Neural cell (in vitro differentiated cells): ENCODE measurements at regions not wholly inside any gene's neighbourhood (a gene's known extent, or its start where the extent isn't known, plus 50 kb on each side); places are given as distances from the start of the nearest gene placed in this dataset.
A peak's percentile ranks its signal among the peaks of the same experiment; 100 is the strongest.

Source experiments
- H2AFZ ChIP-seq: fragments of 200-600, 300-800 bp; sonication (generic), shearing (Covaris generic); 2 replicates; pipeline ENCODE4 v1.6.0; 2014; ENCODE audit warnings: low read depth, mild to moderate bottlenecking, antibody characterized with exemption, low read length, moderate library complexity
- H3F3A ChIP-seq: fragments of 200-600 bp; shearing (Covaris generic); 2 replicates; pipeline ENCODE4 v1.6.1; 2016; ENCODE audit warnings: mild to moderate bottlenecking, moderate library complexity, mixed read lengths, antibody characterized with exemption, low read length; ENCODE audit not compliant: insufficient read depth, poor library complexity, severe bottlenecking
- H3K27ac ChIP-seq: fragments of 200-600, 300-800 bp; sonication (generic), shearing (Covaris generic); 2 replicates; pipeline ENCODE4 v1.5.1; 2014; ENCODE audit warnings: mild to moderate bottlenecking, low read length, moderate library complexity
- H3K27me3 ChIP-seq: fragments of 300-800, 200-600 bp; sonication (generic), shearing (Covaris generic); 2 replicates; pipeline ENCODE4 v1.6.0; 2014; ENCODE audit warnings: mild to moderate bottlenecking, low read depth, low read length, moderate library complexity; ENCODE audit not compliant: insufficient read depth
- H3K36me3 ChIP-seq: fragments of 300-800, 200-600 bp; sonication (generic), shearing (Covaris generic); 2 replicates; pipeline ENCODE4 v1.5.1; 2014; ENCODE audit warnings: mild to moderate bottlenecking, antibody characterized with exemption, low read length, moderate library complexity; ENCODE audit not compliant: insufficient read depth
- H3K4me2 ChIP-seq: fragments of 300-800, 200-600 bp; sonication (generic), shearing (Covaris generic); 2 replicates; pipeline ENCODE4 v1.6.0; 2014; ENCODE audit warnings: mild to moderate bottlenecking, low read length
- H3K4me3 ChIP-seq: fragments of 300-800, 200-600 bp; sonication (generic), shearing (Covaris generic); 2 replicates; pipeline ENCODE4 v1.5.1; 2014; ENCODE audit warnings: mild to moderate bottlenecking, low read length, moderate library complexity
- H3K79me2 ChIP-seq: fragments of 200-600 bp; shearing (Covaris generic); replicated peaks from 2 replicates; pipeline ENCODE4 v1.6.0; 2014; ENCODE audit warnings: mild to moderate bottlenecking, low read length, moderate library complexity; ENCODE audit not compliant: insufficient read depth
- H3K9ac ChIP-seq: fragments of 300-800, 200-600 bp; sonication (generic), shearing (Covaris generic); 2 replicates; pipeline ENCODE4 v1.6.1; 2016; ENCODE audit warnings: mild to moderate bottlenecking, low read length, mixed read lengths
- H3K9me2 ChIP-seq: fragments of 200-600 bp; shearing (Covaris generic); 2 replicates; pipeline ENCODE4 v1.6.1; 2016; ENCODE audit warnings: mild to moderate bottlenecking, low read length, mixed read lengths; ENCODE audit not compliant: insufficient read depth
- H3K9me3 ChIP-seq: fragments of 200-600, 300-800 bp; sonication (generic), shearing (Covaris generic); 2 replicates; pipeline ENCODE4 v1.6.1; 2016; ENCODE audit warnings: mild to moderate bottlenecking, mixed run types, low read length, moderate library complexity, mixed read lengths
- H4K20me1 ChIP-seq: fragments of 200-600 bp; shearing (Covaris generic); 2 replicates; pipeline ENCODE4 v1.6.1; 2016; ENCODE audit warnings: mild to moderate bottlenecking, mixed run types; ENCODE audit not compliant: insufficient read depth
- EP300 ChIP-seq: fragments of 450-650 bp; conservative IDR thresholded peaks from 2 replicates; pipeline ENCODE4 v1.6.1; 2014; ENCODE audit warnings: antibody characterized with exemption, mild to moderate bottlenecking, moderate library complexity; ENCODE audit not compliant: poor library complexity, severe bottlenecking
- EZH2 ChIP-seq: fragments of 200-600, 300-800 bp; shearing (Covaris generic), sonication (generic); IDR thresholded peaks from 2 replicates; pipeline ENCODE4 v1.6.1; 2014; ENCODE audit warnings: antibody characterized with exemption, low read length, borderline replicate concordance, mild to moderate bottlenecking; ENCODE audit not compliant: insufficient read depth, poor library complexity, severe bottlenecking
- MXI1 ChIP-seq: fragments of 450-650 bp; conservative IDR thresholded peaks from 2 replicates; pipeline ENCODE4 v1.6.1; 2014; ENCODE audit warnings: antibody characterized with exemption, mild to moderate bottlenecking; ENCODE audit not compliant: poor library complexity, severe bottlenecking
- POLR2AphosphoS5 ChIP-seq: IDR thresholded peaks from 2 replicates; pipeline ENCODE4 v1.6.1; 2012
- RAD21 ChIP-seq: fragments of 450-650 bp; conservative IDR thresholded peaks from 2 replicates; pipeline ENCODE4 v1.6.1; 2014; ENCODE audit warnings: antibody characterized with exemption, mild to moderate bottlenecking, moderate library complexity
- SMC3 ChIP-seq: fragments of 450-650 bp; conservative IDR thresholded peaks from 2 replicates; pipeline ENCODE4 v1.6.1; 2014; ENCODE audit warnings: antibody characterized with exemption, mild to moderate bottlenecking, moderate library complexity; ENCODE audit not compliant: poor library complexity
- TAF1 ChIP-seq: IDR thresholded peaks from 2 replicates; pipeline ENCODE4 v1.6.1; 2012; ENCODE audit warnings: low read depth
- TF ChIP-seq, protein P1 (sequence below): IDR thresholded peaks from 2 replicates; pipeline ENCODE4 v1.6.1; 2012; ENCODE audit warnings: borderline replicate concordance
- TF ChIP-seq, protein P2 (sequence below): fragments of 450-650 bp; IDR thresholded peaks from 2 replicates; pipeline ENCODE4 v1.5.1; 2014; ENCODE audit warnings: antibody characterized with exemption, mild to moderate bottlenecking, moderate library complexity; ENCODE audit not compliant: poor library complexity, severe bottlenecking

DNA sequence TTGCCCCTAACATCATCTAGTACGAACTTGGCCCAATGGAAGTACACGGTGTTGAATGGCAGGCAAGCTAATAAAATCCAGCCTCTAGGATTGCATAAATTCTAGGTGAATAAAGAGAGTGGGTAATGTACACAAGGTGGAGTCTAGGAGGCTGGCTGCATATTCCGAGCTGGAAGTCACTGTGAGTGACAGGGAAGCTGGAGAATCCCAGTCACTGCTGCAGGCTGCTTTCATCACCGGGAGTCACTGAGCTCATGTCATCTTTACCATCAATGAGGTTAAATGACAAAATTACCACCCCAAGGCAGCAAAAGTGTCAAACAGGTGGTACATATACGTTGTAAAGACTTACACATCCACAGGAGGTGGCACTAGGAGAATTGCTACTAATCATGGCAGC lies 91.3 kb upstream of the HMHB1 start:
- TF ChIP-seq EP300 = peak; percentile 76
- peak; percentile 47 for TF ChIP-seq SMC3
- TF ChIP-seq POLR2AphosphoS5 = no peak
- TF ChIP-seq, protein P1, sequence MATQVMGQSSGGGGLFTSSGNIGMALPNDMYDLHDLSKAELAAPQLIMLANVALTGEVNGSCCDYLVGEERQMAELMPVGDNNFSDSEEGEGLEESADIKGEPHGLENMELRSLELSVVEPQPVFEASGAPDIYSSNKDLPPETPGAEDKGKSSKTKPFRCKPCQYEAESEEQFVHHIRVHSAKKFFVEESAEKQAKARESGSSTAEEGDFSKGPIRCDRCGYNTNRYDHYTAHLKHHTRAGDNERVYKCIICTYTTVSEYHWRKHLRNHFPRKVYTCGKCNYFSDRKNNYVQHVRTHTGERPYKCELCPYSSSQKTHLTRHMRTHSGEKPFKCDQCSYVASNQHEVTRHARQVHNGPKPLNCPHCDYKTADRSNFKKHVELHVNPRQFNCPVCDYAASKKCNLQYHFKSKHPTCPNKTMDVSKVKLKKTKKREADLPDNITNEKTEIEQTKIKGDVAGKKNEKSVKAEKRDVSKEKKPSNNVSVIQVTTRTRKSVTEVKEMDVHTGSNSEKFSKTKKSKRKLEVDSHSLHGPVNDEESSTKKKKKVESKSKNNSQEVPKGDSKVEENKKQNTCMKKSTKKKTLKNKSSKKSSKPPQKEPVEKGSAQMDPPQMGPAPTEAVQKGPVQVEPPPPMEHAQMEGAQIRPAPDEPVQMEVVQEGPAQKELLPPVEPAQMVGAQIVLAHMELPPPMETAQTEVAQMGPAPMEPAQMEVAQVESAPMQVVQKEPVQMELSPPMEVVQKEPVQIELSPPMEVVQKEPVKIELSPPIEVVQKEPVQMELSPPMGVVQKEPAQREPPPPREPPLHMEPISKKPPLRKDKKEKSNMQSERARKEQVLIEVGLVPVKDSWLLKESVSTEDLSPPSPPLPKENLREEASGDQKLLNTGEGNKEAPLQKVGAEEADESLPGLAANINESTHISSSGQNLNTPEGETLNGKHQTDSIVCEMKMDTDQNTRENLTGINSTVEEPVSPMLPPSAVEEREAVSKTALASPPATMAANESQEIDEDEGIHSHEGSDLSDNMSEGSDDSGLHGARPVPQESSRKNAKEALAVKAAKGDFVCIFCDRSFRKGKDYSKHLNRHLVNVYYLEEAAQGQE = peak; percentile 98
- TF ChIP-seq TAF1 = no peak
- no peak for TF ChIP-seq RAD21
- TF ChIP-seq EZH2 = no peak
- TF ChIP-seq, protein P2, sequence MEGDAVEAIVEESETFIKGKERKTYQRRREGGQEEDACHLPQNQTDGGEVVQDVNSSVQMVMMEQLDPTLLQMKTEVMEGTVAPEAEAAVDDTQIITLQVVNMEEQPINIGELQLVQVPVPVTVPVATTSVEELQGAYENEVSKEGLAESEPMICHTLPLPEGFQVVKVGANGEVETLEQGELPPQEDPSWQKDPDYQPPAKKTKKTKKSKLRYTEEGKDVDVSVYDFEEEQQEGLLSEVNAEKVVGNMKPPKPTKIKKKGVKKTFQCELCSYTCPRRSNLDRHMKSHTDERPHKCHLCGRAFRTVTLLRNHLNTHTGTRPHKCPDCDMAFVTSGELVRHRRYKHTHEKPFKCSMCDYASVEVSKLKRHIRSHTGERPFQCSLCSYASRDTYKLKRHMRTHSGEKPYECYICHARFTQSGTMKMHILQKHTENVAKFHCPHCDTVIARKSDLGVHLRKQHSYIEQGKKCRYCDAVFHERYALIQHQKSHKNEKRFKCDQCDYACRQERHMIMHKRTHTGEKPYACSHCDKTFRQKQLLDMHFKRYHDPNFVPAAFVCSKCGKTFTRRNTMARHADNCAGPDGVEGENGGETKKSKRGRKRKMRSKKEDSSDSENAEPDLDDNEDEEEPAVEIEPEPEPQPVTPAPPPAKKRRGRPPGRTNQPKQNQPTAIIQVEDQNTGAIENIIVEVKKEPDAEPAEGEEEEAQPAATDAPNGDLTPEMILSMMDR = peak; percentile 41
- TF ChIP-seq MXI1 = no peak
- Histone ChIP-seq H3K9me2 (no peaks in the 10 kb centered on the region), H3K4me2 (no peak overlapping the region), H3F3A (no peaks in the 10 kb centered on the region), H4K20me1 (no peaks in the 10 kb centered on the region), H3K9ac (no peak overlapping the region), H3K4me3 (no peak overlapping the region), H3K79me2 (no peaks in the 10 kb centered on the region), H2AFZ (no peak overlapping the region), H3K27ac (peak overlapping the region; percentile 52), H3K36me3 (no peaks in the 10 kb centered on the region), H3K27me3 (no peaks in the 10 kb centered on the region), H3K9me3 (peaks cover 6% of the 10 kb centered on the region)

DNA sequence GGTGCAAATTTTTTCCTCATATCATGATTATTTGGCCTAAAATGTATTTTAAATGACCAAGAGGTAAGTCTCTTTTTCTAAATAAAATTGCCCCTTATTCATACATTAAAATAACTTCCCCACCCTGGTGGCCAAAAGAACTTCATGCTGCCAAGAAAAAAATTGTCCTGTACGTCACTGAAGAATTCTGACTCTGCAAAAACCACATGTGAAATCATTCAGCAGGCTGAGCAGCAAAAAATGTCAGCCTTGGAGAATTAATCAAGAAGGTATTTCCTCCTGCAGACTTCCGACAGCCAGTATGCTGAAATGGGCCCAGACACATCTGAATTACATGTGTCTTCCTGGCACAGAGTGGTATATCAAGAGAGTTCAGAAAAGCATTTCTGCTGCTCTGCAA lies 94.6 kb upstream of the HMHB1 start:
- H2AFZ ChIP-seq = no peak overlapping the region

More for the DNA sequence above, 94.6 kb upstream of the HMHB1 start:
- H3K9me2 ChIP-seq = no peaks in the 10 kb centered on the region
- no peaks in the 10 kb centered on the region for H3F3A ChIP-seq
- H3K4me2 ChIP-seq = no peak overlapping the region
- H3K9me3 ChIP-seq = no peaks in the 10 kb centered on the region
- TF ChIP-seq, protein P1 = no peak
- TF ChIP-seq RAD21 = no peak
- TF ChIP-seq EP300 = no peak
- TF ChIP-seq, protein P2 = no peak
- no peak for TF ChIP-seq POLR2AphosphoS5
- no peak overlapping the region for H3K4me3 ChIP-seq
- no peak overlapping the region for H3K9ac ChIP-seq
- H3K27me3 ChIP-seq = no peaks in the 10 kb centered on the region
- no peaks in the 10 kb centered on the region for H3K36me3 ChIP-seq
- H3K27ac ChIP-seq = no peak overlapping the region
- H3K79me2 ChIP-seq = no peaks in the 10 kb centered on the region
- no peaks in the 10 kb centered on the region for H4K20me1 ChIP-seq
